ENCODE measurements at regions not wholly inside any gene's neighbourhood (a gene's known extent, or its start where the extent isn't known, plus 50 kb on each side); places are given as distances from the start of the nearest gene placed in this dataset.
"Not testable (repeated sequence)": the region's sequence is repeated elsewhere in the genome, so short reads cannot be mapped to it uniquely, and the experiment has no call there.

DNA sequence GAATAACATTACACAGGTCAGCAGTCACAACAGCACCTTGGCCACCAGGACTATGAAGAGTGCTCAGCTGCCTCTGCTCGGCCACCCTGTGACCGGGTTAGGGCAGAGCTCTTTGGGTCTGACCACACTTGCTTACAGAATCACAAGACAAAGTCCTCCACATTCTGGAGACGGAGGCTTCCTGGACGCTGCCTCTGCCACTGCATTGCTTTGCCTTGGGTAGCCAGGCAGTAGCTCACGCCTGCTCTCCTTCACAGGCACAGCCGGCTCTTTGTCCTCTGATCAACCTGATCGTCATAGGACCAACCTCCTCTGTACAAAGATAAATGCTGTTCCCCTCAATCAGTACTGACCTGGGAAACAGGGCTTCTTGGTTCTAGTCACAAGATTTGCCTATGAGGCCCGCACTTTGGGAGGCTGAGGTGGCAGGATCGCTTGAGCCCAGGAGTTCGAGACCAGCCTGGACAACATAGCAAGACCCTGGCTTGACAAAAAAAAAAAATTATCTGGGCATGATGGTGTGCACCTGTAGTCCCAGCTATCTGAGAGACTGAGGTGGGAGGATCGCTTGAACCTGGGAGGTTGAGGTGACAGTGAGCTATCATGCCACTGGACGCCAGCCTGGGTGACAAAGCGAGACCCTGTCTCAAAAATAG lies 128.4 kb upstream of the IER5L start:
- intact Hi-C loops (cut with DNase I, micrococcal nuclease), result no loop called here

DNA sequence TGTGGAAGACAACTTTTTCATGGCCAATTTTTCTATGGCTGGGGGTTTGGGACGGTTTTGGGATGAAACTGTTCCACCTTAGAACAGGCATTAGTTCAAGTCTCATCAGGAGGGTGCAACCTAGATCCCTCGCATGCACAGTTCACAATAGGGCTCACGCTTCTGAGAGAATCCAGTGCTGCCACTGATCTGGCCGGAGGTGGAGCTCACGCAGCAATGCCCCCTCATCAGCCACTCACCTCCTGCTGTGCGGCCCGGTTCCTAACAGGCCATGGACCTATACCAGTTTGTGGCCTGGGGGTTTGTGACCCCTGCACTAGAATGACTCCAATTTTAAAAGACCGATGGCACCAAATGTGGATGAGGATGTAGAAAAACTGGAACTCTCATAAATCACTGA lies 127.2 kb upstream of the IER5L start:
- ChIA-PET POLR2A (no interaction called here), CTCF (no interaction called here)
- intact Hi-C loops (cut with DNase I, micrococcal nuclease), result no loop called here
- Mint-ChIP-seq H3K27me3 (no peaks in the 10 kb centered on the region), H3K36me3 (ENCODE audit: low read depth) (no peaks in the 10 kb centered on the region), H3K27ac (no peak overlapping the region), H3K9me3 (no peaks in the 10 kb centered on the region), H3K4me1 (ENCODE audit: low read depth) (peaks cover 9% of the 10 kb centered on the region), H3K4me3 (no peak overlapping the region)
- ATAC-seq (ENCODE audit: poor library complexity), result no peak
- Histone ChIP-seq H3K36me3 (ENCODE audit: insufficient read depth, low read length) (no peaks in the 10 kb centered on the region), H3K27ac (ENCODE audit: low read depth in 1 of 2, low read length in 2 of 2) (no peak overlapping the region), H3K9me3 (ENCODE audit: control insufficient read depth in 1 of 2, insufficient read depth in 1 of 2, low read length in 2 of 2) (no peaks in the 10 kb centered on the region), H3K4me3 (ENCODE audit: low read length) (no peak overlapping the region), H3K27me3 (ENCODE audit: control insufficient read depth in 1 of 2, insufficient read depth in 2 of 2, low read length in 2 of 2) (peaks cover 0 to 5% of the 10 kb centered on the region in 2 experiments), H3K4me1 (ENCODE audit: insufficient read depth, low read length) (peaks cover 5% of the 10 kb centered on the region)
- TF ChIP-seq, protein P1, sequence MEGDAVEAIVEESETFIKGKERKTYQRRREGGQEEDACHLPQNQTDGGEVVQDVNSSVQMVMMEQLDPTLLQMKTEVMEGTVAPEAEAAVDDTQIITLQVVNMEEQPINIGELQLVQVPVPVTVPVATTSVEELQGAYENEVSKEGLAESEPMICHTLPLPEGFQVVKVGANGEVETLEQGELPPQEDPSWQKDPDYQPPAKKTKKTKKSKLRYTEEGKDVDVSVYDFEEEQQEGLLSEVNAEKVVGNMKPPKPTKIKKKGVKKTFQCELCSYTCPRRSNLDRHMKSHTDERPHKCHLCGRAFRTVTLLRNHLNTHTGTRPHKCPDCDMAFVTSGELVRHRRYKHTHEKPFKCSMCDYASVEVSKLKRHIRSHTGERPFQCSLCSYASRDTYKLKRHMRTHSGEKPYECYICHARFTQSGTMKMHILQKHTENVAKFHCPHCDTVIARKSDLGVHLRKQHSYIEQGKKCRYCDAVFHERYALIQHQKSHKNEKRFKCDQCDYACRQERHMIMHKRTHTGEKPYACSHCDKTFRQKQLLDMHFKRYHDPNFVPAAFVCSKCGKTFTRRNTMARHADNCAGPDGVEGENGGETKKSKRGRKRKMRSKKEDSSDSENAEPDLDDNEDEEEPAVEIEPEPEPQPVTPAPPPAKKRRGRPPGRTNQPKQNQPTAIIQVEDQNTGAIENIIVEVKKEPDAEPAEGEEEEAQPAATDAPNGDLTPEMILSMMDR (IDR thresholded peaks at IDR 0.05), result no peak
- DNase-seq, result no peak

More for the DNA sequence above, 128.4 kb upstream of the IER5L start:
- Mint-ChIP-seq H3K36me3 (ENCODE audit: low read depth) (no peaks in the 10 kb centered on the region), H3K27me3 (no peaks in the 10 kb centered on the region), H3K9me3 (no peaks in the 10 kb centered on the region), H3K4me1 (ENCODE audit: low read depth) (peaks cover 9% of the 10 kb centered on the region), H3K27ac (no peak overlapping the region), H3K4me3 (no peak overlapping the region)
- H3K27ac ChIP-seq (ENCODE audit: low read depth in 1 of 2, low read length in 2 of 2), result no peak overlapping the region
- no peak overlapping the region for H3K4me3 ChIP-seq (ENCODE audit: low read length)
- no peaks in the 10 kb centered on the region for H3K27me3 ChIP-seq (ENCODE audit: control insufficient read depth in 1 of 2, insufficient read depth in 2 of 2, low read length in 2 of 2)
- ChIA-PET POLR2A (no interaction called here), CTCF (no interaction called here)
- peaks cover 5% of the 10 kb centered on the region for H3K4me1 ChIP-seq (ENCODE audit: insufficient read depth, low read length)
- TF ChIP-seq, protein P1 (IDR thresholded peaks at IDR 0.05), result no peak
- DNase-seq, result peak in 1 of 14 experiments; percentile 2
- H3K36me3 ChIP-seq (ENCODE audit: insufficient read depth, low read length), result no peaks in the 10 kb centered on the region
- H3K9me3 ChIP-seq (ENCODE audit: control insufficient read depth in 1 of 2, insufficient read depth in 1 of 2, low read length in 2 of 2), result no peaks in the 10 kb centered on the region
- no peak for ATAC-seq (ENCODE audit: poor library complexity)

DNA sequence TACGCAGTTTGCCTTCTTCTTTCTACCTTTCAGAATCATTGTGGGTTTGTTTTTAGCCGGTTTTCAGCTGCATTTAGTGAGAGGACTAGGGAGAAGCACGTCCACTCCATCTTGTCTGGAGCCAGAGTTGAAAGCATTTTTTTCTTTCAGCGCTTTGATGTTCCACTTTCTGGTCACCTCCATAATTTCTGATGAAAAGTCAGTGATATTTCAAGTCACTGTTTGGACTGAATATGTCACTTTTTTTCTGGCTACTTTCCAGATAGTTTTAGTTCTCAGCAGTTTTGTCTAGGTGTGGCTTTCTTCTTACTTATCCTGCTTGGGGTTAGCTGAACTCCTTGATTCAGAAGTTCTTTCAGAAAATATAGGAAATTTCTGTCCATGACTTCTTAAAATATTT lies 123.9 kb upstream of the IER5L start:
- no peaks in the 10 kb centered on the region for H3K36me3 Mint-ChIP-seq (ENCODE audit: low read depth)
- ChIA-PET POLR2A (no interaction called here), CTCF (no interaction called here)
- Histone ChIP-seq H3K4me1 (ENCODE audit: insufficient read depth, low read length) (no peaks in the 10 kb centered on the region), H3K27ac (ENCODE audit: low read depth in 1 of 2, low read length in 2 of 2) (no peak overlapping the region), H3K36me3 (ENCODE audit: insufficient read depth, low read length) (no peaks in the 10 kb centered on the region), H3K9me3 (ENCODE audit: control insufficient read depth in 1 of 2, insufficient read depth in 1 of 2, low read length in 2 of 2) (no peaks in the 10 kb centered on the region), H3K4me3 (ENCODE audit: low read length) (no peak overlapping the region), H3K27me3 (ENCODE audit: control insufficient read depth in 1 of 2, insufficient read depth in 2 of 2, low read length in 2 of 2) (peaks cover 0 to 5% of the 10 kb centered on the region in 2 experiments)
- peaks cover 3% of the 10 kb centered on the region for H3K9me3 Mint-ChIP-seq
- H3K4me3 Mint-ChIP-seq, result no peak overlapping the region
- ATAC-seq (ENCODE audit: poor library complexity), result no peak
- intact Hi-C loops (cut with DNase I, micrococcal nuclease), result no loop called here
- no peak overlapping the region for H3K27ac Mint-ChIP-seq
- TF ChIP-seq, protein P1 (IDR thresholded peaks at IDR 0.05), result no peak
- no peaks in the 10 kb centered on the region for H3K27me3 Mint-ChIP-seq
- no peak for DNase-seq
- H3K4me1 Mint-ChIP-seq (ENCODE audit: low read depth), result peaks cover under 1% of the 10 kb centered on the region

DNA sequence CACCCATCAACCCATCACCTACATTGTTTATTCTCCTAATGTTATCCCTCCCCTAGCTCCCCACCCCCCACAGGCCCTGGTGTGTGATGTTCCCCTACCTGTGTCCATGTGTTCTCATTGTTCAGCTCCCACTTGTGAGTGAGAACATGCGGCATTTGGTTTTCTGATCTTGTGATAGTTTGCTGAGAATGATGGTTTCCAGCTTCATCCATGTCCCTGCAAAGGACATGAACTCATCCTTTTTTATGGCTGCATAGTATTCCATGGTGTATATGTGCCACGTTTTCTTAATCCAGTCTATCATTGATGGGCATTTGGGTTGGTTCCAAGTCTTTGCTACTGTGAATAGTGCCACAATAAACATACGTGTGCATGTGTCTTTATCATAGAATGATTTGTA lies 118.1 kb upstream of the IER5L start:
- POLR2A ChIA-PET; H3K36me3 ChIP-seq (ENCODE audit: insufficient read depth, low read length); H3K36me3 Mint-ChIP-seq (ENCODE audit: low read depth); CTCF ChIA-PET; H3K9me3 Mint-ChIP-seq; H3K27me3 ChIP-seq (ENCODE audit: control insufficient read depth in 1 of 2, insufficient read depth in 2 of 2, low read length in 2 of 2); H3K9me3 ChIP-seq (ENCODE audit: control insufficient read depth in 1 of 2, insufficient read depth in 1 of 2, low read length in 2 of 2); ATAC-seq (ENCODE audit: poor library complexity); DNase-seq; intact Hi-C loops (cut with DNase I, micrococcal nuclease); H3K4me3 Mint-ChIP-seq; H3K4me1 Mint-ChIP-seq (ENCODE audit: low read depth); H3K27ac ChIP-seq (ENCODE audit: low read depth in 1 of 2, low read length in 2 of 2); H3K4me1 ChIP-seq (ENCODE audit: insufficient read depth, low read length); H3K27ac Mint-ChIP-seq; H3K4me3 ChIP-seq (ENCODE audit: low read length); H3K27me3 Mint-ChIP-seq: not testable (repeated sequence)

All from CD4-positive, alpha-beta T cell (primary cell).